ENCODE measurements at regions not wholly inside any gene's neighbourhood (a gene's known extent, or its start where the extent isn't known, plus 50 kb on each side); places are given as distances from the start of the nearest gene placed in this dataset.
"Not testable (repeated sequence)": the region's sequence is repeated elsewhere in the genome, so short reads cannot be mapped to it uniquely, and the experiment has no call there.

DNA sequence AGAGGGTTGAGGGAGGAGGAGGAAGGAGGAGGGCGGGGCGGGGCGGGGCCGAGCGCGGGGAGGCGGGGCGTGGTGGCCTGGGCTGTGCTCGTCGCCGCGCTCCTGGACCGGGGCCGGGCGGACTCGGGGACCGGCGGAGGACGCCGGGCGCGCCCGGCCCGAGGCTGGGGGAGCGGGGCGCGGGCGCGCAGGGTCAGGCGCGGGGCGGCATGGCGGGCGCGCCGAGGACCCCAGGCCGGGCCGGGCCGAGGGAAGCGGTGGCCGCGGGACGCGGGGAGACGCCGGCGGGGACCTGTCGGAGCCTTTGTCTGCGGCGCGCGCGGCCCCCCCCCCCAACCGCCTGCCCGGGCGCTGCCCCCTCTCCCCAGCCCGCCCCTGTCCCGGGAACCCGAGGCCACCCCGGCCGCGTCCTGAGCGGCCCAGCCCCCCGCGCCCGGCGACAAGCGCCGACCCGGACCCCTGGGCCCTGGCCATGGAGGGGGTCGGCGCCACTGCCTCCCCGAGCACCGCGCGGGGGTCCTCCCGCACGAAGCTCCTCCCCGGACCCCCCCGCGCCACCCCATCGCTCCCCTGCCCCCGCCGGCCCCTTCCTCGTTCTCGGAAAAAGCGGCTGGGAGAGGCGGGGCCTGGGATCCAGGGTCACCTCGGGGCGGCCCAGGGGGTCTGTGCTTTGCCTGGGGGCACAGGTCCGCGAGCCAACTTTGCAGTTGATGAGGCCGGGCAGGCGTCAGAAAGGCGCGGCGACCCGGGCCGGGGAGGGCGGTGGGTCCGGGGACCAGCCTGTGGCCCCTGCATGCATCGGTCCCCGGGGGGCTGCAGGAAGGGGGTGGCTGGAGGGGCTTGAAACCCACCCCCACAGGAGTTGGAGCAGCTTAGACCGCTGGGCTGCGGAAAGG lies 370.8 kb upstream of the ZNF722 start:
- H3K4me1 ChIP-seq (replicated peaks in 1 of 4; ENCODE audit: control insufficient read depth in 3 of 4, insufficient read depth in 4 of 4, low read length in 3 of 4); H2AFZ ChIP-seq (ENCODE audit: low read length); H2BK20ac ChIP-seq (ENCODE audit: low read length); FAIRE-seq; H3K27ac ChIP-seq (ENCODE audit: low read depth, low read length); H3K36me3 ChIP-seq (ENCODE audit: control insufficient read depth in 2 of 4, insufficient read depth in 4 of 4, low read length in 3 of 4); H2BK120ac ChIP-seq (replicated peaks; ENCODE audit: low read depth, low read length); H4K8ac ChIP-seq (ENCODE audit: extremely low read depth, insufficient read depth, low read length); H3K14ac ChIP-seq (ENCODE audit: insufficient read length); H2BK15ac ChIP-seq (ENCODE audit: low read length); H2AK5ac ChIP-seq (ENCODE audit: low read depth, low read length); H3K56ac ChIP-seq (replicated peaks; ENCODE audit: insufficient read length, low read depth, low read length); H3K4me3 ChIP-seq (ENCODE audit: extremely low read depth in 1 of 4, insufficient read depth in 2 of 4, low read depth in 3 of 4, low read length in 4 of 4); H2BK12ac ChIP-seq (ENCODE audit: low read depth, low read length); H3K9me3 ChIP-seq (ENCODE audit: insufficient read depth in 2 of 2, low read depth in 1 of 2, low read length in 1 of 2); H3K4ac ChIP-seq (replicated peaks; ENCODE audit: insufficient read length, low read depth, low read length); H2BK5ac ChIP-seq (ENCODE audit: low read depth, low read length); H4K20me1 ChIP-seq (replicated peaks in 1 of 2; ENCODE audit: control insufficient read depth in 1 of 2, insufficient read depth in 2 of 2, low read length in 2 of 2); H3K9ac ChIP-seq (replicated peaks in 1 of 4; ENCODE audit: extremely low read depth in 1 of 4, low read depth in 3 of 4, low read length in 3 of 4); H4K91ac ChIP-seq (replicated peaks; ENCODE audit: insufficient read length, low read length); H3K79me1 ChIP-seq (ENCODE audit: low read depth, low read length); H3K23ac ChIP-seq (ENCODE audit: insufficient read length); H3K79me2 ChIP-seq (ENCODE audit: control insufficient read depth in 1 of 2, insufficient read depth in 2 of 2, low read length in 2 of 2); DNase-seq (ENCODE audit: low read depth in 1 of 2, low spot score in 2 of 2); H3K27me3 ChIP-seq (replicated peaks in 1 of 4; ENCODE audit: control insufficient read depth in 3 of 4, extremely low read depth in 1 of 4, insufficient read depth in 3 of 4, low read length in 3 of 4); H4K5ac ChIP-seq (ENCODE audit: insufficient read length, low read depth, low read length); POLR2A ChIA-PET (ENCODE audit: partially characterized antibody); H3K18ac ChIP-seq (ENCODE audit: extremely low read depth, low read length); H3K4me2 ChIP-seq (ENCODE audit: insufficient read depth in 1 of 2, low read depth in 2 of 2, low read length in 2 of 2); H3K23me2 ChIP-seq (ENCODE audit: low read depth, low read length); CTCF ChIA-PET (ENCODE audit: partially characterized antibody): not testable (repeated sequence)
- WGBS, 2 experiments (ENCODE audit: extremely low coverage in 1 of 2, insufficient coverage in 1 of 2, insufficient read length in 1 of 2, insufficient replicate concordance in 2 of 2, low coverage in 1 of 2, low lambda C conversion rate in 2 of 2, missing lambda C conversion rate in 1 of 2), result no CpG with 5 or more reads among the region's 105 CpGs

DNA sequence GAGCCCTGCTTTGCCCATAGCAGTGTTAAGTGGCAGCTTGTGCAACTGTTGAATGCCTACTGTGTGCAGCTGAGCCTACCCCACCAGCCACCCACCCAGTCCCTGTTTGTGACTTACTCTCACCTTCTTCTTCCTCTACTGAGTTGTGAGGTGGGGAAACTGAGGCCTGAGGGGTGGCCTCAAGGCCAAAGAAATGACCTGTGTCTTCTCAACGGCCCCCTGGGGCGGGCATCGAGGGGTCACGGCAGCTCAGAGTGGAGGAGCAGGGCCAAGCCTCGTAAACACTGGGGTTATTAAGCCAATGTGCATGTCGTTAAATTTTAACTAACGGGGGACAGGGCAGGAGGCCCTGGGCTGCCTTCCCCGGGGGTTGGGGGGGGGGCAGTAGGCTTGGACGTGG lies 369.6 kb upstream of the ZNF722 start:
- H3K79me1 ChIP-seq (ENCODE audit: low read depth, low read length); H3K14ac ChIP-seq (ENCODE audit: insufficient read length); H3K9ac ChIP-seq (replicated peaks in 1 of 4; ENCODE audit: extremely low read depth in 1 of 4, low read depth in 3 of 4, low read length in 3 of 4); H3K9me3 ChIP-seq (ENCODE audit: insufficient read depth in 2 of 2, low read depth in 1 of 2, low read length in 1 of 2); H3K79me2 ChIP-seq (ENCODE audit: control insufficient read depth in 1 of 2, insufficient read depth in 2 of 2, low read length in 2 of 2); H4K20me1 ChIP-seq (replicated peaks in 1 of 2; ENCODE audit: control insufficient read depth in 1 of 2, insufficient read depth in 2 of 2, low read length in 2 of 2); H2BK20ac ChIP-seq (ENCODE audit: low read length); H2BK5ac ChIP-seq (ENCODE audit: low read depth, low read length); H4K5ac ChIP-seq (ENCODE audit: insufficient read length, low read depth, low read length); H3K27me3 ChIP-seq (replicated peaks in 1 of 4; ENCODE audit: control insufficient read depth in 3 of 4, extremely low read depth in 1 of 4, insufficient read depth in 3 of 4, low read length in 3 of 4); H2BK120ac ChIP-seq (replicated peaks; ENCODE audit: low read depth, low read length); H3K4me3 ChIP-seq (ENCODE audit: extremely low read depth in 1 of 4, insufficient read depth in 2 of 4, low read depth in 3 of 4, low read length in 4 of 4); H3K23ac ChIP-seq (ENCODE audit: insufficient read length); H2BK12ac ChIP-seq (ENCODE audit: low read depth, low read length); H3K18ac ChIP-seq (ENCODE audit: extremely low read depth, low read length); H3K4me1 ChIP-seq (replicated peaks in 1 of 4; ENCODE audit: control insufficient read depth in 3 of 4, insufficient read depth in 4 of 4, low read length in 3 of 4); DNase-seq (ENCODE audit: low read depth in 1 of 2, low spot score in 2 of 2); H3K56ac ChIP-seq (replicated peaks; ENCODE audit: insufficient read length, low read depth, low read length); POLR2A ChIA-PET (ENCODE audit: partially characterized antibody); CTCF ChIA-PET (ENCODE audit: partially characterized antibody); H3K36me3 ChIP-seq (ENCODE audit: control insufficient read depth in 2 of 4, insufficient read depth in 4 of 4, low read length in 3 of 4); H3K23me2 ChIP-seq (ENCODE audit: low read depth, low read length); H3K4ac ChIP-seq (replicated peaks; ENCODE audit: insufficient read length, low read depth, low read length); H2BK15ac ChIP-seq (ENCODE audit: low read length); H4K91ac ChIP-seq (replicated peaks; ENCODE audit: insufficient read length, low read length); H3K27ac ChIP-seq (ENCODE audit: low read depth, low read length); H2AFZ ChIP-seq (ENCODE audit: low read length); H4K8ac ChIP-seq (ENCODE audit: extremely low read depth, insufficient read depth, low read length); FAIRE-seq; H2AK5ac ChIP-seq (ENCODE audit: low read depth, low read length); H3K4me2 ChIP-seq (ENCODE audit: insufficient read depth in 1 of 2, low read depth in 2 of 2, low read length in 2 of 2): not testable (repeated sequence)
- 84% methylated on average over 4 of the region's 9 CpGs; no CpG with 5 or more reads in 1 of the 2 experiments for WGBS, 2 experiments (ENCODE audit: extremely low coverage in 1 of 2, insufficient coverage in 1 of 2, insufficient read length in 1 of 2, insufficient replicate concordance in 2 of 2, low coverage in 1 of 2, low lambda C conversion rate in 2 of 2, missing lambda C conversion rate in 1 of 2)
